ENCODE measurements at regions not wholly inside any gene's neighbourhood (a gene's known extent, or its start where the extent isn't known, plus 50 kb on each side); places are given as distances from the start of the nearest gene placed in this dataset.

DNA sequence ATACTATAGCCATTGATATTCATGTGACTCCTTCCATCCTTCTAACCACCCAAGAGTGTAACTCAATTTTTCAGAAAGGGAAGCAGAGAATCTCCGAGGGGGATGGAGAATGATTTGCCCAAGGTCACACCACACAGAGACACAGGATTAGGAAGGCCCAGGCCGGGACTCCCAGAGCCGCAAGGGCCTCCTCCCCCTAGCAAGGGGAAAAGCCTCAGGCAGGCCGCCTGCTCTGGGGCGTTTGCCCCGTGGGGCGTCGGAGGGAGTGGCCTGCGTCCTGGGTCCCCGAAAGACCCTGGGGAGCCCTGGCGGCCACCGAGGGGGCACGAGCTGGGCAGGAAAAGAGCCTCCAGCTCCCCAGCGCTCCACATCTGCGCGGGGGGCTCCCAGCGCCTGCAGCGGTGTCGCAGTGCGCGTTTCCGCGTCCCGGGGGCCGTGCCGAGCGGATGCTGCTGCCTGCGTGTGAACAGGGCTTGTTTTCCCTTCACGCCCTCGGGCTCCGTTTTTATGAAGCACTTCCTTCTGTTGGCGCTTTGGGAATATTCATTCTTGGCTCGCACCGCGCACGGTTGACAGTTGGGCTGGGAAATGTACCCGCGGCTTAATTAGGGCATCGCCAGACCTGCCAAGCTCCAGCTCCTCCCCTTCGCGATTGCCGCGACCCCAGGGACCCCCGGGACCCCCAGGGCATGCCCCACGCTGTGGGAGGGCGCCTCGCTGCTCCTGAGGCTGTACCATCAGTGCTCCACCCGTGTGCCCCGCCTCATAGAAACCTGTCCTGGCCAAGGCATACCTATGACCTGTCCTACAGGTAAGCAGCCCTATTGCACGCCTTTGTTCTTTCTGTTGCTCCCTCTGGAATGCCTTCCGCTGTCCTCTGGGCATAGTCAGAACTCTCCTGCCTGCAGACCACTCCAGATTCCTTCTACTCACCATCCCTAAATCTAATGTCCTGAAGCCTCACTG, 158.9 kb upstream of the GLI2 start:
- no peak for DNase-seq

DNA sequence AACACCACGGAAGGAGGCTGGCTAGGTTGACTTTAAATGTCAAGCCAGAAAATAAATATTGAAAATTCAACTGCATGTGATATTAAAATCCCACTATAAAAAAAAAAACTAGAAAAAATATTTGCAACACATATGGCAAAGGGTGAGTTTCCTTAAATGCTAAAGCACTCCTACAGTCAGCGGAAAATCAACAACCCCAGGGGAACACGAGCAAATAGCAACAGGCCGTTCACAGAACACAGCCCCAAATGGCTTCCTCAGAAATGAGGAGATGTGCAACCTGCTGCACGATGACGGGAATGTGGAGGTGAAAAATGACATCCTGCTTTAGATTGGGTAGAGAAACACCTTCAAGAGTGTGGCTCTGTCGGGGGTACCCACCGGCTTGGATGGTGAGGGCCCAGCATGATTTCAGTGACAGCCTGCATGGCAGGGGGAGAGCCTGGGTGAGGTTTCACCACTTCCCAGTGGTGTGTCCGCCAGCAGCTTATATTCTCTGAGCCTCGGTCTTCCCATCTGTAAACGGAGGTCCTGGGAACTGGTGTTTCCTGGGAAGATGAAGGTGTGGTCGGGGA, 157.9 kb upstream of the GLI2 start:
- no peak for DNase-seq

DNA sequence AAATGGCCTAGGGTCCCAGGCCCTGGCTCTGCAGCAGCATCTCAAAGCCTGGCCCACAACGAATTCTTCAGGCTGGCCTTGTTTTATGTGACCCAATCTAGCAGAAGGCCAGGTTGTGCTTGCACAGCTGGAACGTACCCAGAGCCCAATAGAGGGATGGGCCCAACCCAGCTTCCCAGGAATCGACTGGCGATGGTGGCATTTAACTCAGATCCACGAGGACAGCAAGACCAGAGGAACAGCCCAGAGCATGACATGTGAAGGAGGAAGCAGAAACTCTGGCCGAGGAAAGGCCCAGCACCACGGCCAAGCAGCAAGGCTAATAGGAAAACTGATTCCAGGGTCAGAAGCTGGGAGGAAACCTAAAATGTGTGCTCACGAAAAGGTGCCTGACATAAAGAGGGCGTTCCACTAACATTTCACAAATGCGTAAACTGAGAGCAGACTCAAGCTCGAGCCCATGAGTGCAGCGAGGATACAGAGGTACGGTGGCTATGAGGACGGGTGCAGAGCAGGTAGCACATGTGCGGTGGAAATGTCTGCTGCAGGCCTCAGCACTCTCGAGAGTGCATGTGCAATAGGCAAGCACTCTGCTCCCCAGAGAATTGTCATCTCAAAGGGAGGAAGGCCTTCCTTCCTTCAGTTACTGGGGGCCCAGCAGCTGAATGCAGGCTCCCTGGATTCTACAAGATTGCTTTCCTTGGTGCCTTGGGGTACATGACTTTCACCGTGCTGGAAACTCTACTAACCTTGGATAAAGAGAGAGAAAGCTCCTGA, 156.9 kb upstream of the GLI2 start:
- no peak for DNase-seq

DNA sequence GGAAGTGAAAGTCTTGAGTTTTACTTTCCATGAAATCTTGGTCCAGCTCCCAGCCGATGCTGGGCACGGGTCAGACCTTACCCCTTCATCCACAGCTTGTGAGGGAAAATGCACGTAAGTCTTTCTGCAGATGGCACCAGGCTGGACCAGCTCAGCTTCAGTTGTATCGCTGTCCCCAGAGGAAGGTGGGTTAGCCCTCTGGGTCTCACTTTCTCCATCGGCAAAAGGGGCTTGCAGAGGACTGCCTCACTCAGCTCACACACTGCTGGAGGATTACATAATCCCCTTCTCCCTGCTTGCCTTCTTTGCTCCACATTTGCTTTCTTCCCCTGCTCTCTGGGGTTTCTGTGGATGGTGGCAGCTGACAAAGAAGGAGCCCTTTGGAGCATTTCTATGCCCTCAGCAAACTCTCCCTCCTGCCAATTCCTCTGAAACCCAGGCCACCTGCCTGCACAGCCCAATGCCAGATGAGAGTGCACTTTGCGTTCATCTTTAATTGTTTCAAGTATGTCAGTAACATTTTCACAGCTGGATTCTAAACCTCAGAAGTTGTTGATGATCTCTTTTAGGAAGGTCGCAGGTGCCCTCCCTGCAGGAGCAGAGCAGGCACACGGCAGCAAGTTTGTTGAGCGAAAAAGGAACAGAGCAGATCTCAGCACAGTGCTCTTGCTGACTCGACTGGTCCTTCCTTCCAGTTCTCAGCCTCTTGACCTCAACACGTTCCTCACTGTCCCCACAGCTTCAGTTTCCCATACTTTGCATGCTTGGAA, 155.6 kb upstream of the GLI2 start:
- no peak for DNase-seq

GRCh38 chr2:120580709-120581108, 155.0 kb upstream of the GLI2 start:
- no peak for DNase-seq

GRCh38 chr2:120583121-120583520, 152.5 kb upstream of the GLI2 start:
- DNase-seq = no peak

GRCh38 chr2:120583851-120584570, 151.7 kb upstream of the GLI2 start:
- no peak for DNase-seq

- no peak for DNase-seq
These were observed 149.0 kb upstream of the GLI2 start for GRCh38 chr2:120586507-120587278.

GRCh38 chr2:120587279-120587996, 148.2 kb upstream of the GLI2 start:
- no peak for DNase-seq

GRCh38 chr2:120587997-120588336, 147.7 kb upstream of the GLI2 start:
- no peak for DNase-seq

- no peak for DNase-seq
These were observed 145.7 kb upstream of the GLI2 start for GRCh38 chr2:120589771-120590608.

DNA sequence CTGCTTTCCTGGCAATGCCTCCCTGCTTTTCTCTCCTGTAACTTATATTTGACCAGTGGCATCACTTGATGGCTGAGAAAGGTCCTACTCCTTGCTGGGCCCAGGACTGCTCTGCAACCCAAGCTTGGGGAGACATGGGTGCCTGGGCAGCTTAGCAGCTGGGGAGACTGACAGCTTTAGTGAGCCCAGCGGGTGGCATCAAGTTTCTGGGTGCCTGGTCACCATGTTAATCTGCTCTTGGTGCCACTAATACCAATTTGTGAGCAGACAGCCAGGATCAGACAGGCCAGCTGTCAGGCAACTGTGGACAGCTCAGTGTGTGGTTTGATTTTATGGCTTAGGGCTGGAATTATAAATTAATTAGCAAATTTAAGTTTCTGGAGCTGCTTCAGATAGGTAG, 144.8 kb upstream of the GLI2 start:
- DNase-seq = no peak

GRCh38 chr2:120591572-120591971, 144.1 kb upstream of the GLI2 start:
- DNase-seq = no peak

GRCh38 chr2:120592084-120592483, 143.6 kb upstream of the GLI2 start:
- DNase-seq = no peak

DNA sequence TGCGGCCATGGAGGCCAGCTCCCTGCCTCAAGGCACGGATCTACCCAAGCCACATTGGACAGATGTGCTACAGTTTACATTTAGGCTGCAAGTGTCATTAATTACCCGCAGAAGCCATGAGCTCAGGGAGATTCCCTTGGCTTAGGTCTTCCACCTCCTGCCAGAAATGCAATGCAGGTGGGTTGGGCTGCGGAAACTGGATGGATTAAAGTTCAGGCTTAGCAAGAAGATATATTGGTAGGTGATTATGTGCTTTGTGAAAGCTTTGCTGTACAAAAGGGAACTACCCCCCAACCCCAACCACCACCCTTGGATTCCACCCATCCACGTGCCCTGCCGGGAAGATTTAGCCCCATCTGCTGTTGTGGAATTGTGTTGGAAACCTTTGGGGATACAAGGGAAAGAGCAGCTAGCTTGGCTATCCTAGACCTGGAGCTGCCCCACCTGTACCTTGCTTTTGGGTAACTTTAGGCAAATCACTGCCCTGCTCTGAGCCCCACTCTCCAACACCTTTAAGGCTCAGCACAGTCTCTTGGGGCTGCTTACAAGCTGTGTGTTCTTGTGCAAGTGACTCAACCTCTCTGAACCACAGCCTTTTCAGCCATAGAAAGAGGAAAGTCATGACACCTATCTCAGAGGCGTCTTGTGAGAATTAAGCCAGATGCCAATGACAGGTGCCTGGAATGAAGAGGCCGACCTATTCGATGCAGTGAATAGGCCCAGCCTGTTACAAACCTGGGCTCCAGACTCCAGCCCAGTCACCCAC, 141.6 kb upstream of the GLI2 start:
- DNase-seq = no peak

GRCh38 chr2:120594856-120595685, 140.6 kb upstream of the GLI2 start:
- DNase-seq = no peak

GRCh38 chr2:120595739-120596138, 139.9 kb upstream of the GLI2 start:
- DNase-seq = no peak

- DNase-seq = no peak
These were observed 139.4 kb upstream of the GLI2 start for GRCh38 chr2:120596191-120596811.

Data from stimulated activated CD4-positive, alpha-beta T cell treated with anti-CD3 and anti-CD28 coated beads, Interleukin-4, amount 100 ng/mL, for 24 hours (primary cell).